ENCODE measurements at regions not wholly inside any gene's neighbourhood (a gene's known extent, or its start where the extent isn't known, plus 50 kb on each side); places are given as distances from the start of the nearest gene placed in this dataset.

- H3K27me3 ChIP-seq (ENCODE audit: control insufficient read depth in 1 of 2, insufficient read depth in 2 of 2, low read length in 2 of 2) = no peaks in the 10 kb centered on the region
- WGBS (ENCODE audit: low lambda C conversion rate) = 97% methylated on average over 9 of the region's 13 CpGs
- no peak for TF ChIP-seq DBP (CRISPR knock-in tag; IDR thresholded peaks at IDR 0.05; ENCODE audit: not compliant biosample characterization)
- no peak for TF ChIP-seq ZNF747 (CRISPR knock-in tag; IDR thresholded peaks at IDR 0.05; ENCODE audit: borderline replicate concordance)
- TF ChIP-seq MBD4 (IDR thresholded peaks at IDR 0.05; ENCODE audit: borderline replicate concordance, low read length) = no peak
- no peak for TF ChIP-seq CHCHD3 (CRISPR knock-in tag; IDR thresholded peaks at IDR 0.05)
- no peak for TF ChIP-seq ZNF784 (CRISPR knock-in tag; IDR thresholded peaks at IDR 0.05; ENCODE audit: borderline replicate concordance)
- TF ChIP-seq YY1 (IDR thresholded peaks at IDR 0.05; ENCODE audit: insufficient read depth, insufficient replicate concordance, low read depth, low read length) = no peak
- TF ChIP-seq THRA (CRISPR knock-in tag; IDR thresholded peaks at IDR 0.05; ENCODE audit: borderline replicate concordance) = no peak
- no peak for TF ChIP-seq KDM6A (CRISPR knock-in tag; IDR thresholded peaks at IDR 0.05; ENCODE audit: low read depth)
- no peak for TF ChIP-seq NR0B2 (CRISPR knock-in tag; IDR thresholded peaks at IDR 0.05)
- TF ChIP-seq SOX5 (CRISPR knock-in tag; IDR thresholded peaks at IDR 0.05; ENCODE audit: borderline replicate concordance) = no peak
- no peak for TF ChIP-seq SOX6 (IDR thresholded peaks at IDR 0.05)
- no peak for TF ChIP-seq SOX6 (CRISPR knock-in tag; IDR thresholded peaks at IDR 0.05)
- TF ChIP-seq CC2D1A (CRISPR knock-in tag; IDR thresholded peaks at IDR 0.05) = no peak
- TF ChIP-seq NCOA2 (CRISPR knock-in tag; IDR thresholded peaks at IDR 0.05) = no peak
- TF ChIP-seq KDM3A (CRISPR knock-in tag; IDR thresholded peaks at IDR 0.05; ENCODE audit: low read depth) = no peak
- TF ChIP-seq UBTF (CRISPR knock-in tag; IDR thresholded peaks at IDR 0.05) = no peak
- no peak for TF ChIP-seq ZNF737 (CRISPR knock-in tag; IDR thresholded peaks at IDR 0.05; ENCODE audit: borderline replicate concordance)
- no peak for TF ChIP-seq GTF2F1 (IDR thresholded peaks at IDR 0.05; ENCODE audit: low read length)
- no peak for TF ChIP-seq CHD2 (IDR thresholded peaks at IDR 0.05; ENCODE audit: low read depth, low read length)
- TF ChIP-seq SP1 (IDR thresholded peaks at IDR 0.05) = no peak
- no peak for TF ChIP-seq SP1 (CRISPR knock-in tag; IDR thresholded peaks at IDR 0.05)
Measured at GRCh38 chr22:48709453-48709852, 1118.2 kb downstream of the BRD1 start.

More at GRCh38 chr22:48709453-48709852, 1118.2 kb downstream of the BRD1 start:
- Histone ChIP-seq H3K79me2 (ENCODE audit: insufficient read depth, low read length) (peaks cover 31% of the 10 kb centered on the region), H3K4me1 (ENCODE audit: insufficient read depth, low read length) (peaks cover 25% of the 10 kb centered on the region), H3K9me3 (ENCODE audit: low read length) (no peaks in the 10 kb centered on the region), H3K4me3 (replicated peaks in 1 of 3; ENCODE audit: insufficient read depth in 1 of 3, low read depth in 2 of 3, low read length in 3 of 3) (no peak overlapping the region), H4K20me1 (ENCODE audit: insufficient read depth, low read length) (peaks cover 3% of the 10 kb centered on the region; the same call in 1 of the 2 replicates), H3K4me2 (ENCODE audit: low read depth, low read length) (no peak overlapping the region), H3K9ac (ENCODE audit: insufficient read depth, low read depth, low read length) (no peak overlapping the region), H3K36me3 (replicated peaks in 1 of 2; ENCODE audit: control insufficient read depth in 1 of 2, insufficient read depth in 2 of 2, low read length in 2 of 2) (peaks cover 23 to 73% of the 10 kb centered on the region in 2 experiments), H3K27ac (ENCODE audit: extremely low read length, insufficient read depth, low read length) (no peak overlapping the region), H2AFZ (ENCODE audit: low read length) (no peak overlapping the region)
- FAIRE-seq (no peak), ATAC-seq (no peak), DNase-seq (ENCODE audit: low spot score) (no peak)
- intact Hi-C loops (cut with micrococcal nuclease; ENCODE audit: unreplicated experiment) = loop anchor here (5.0 kb wide), 1 partner anchor 132 kb away; no protein-coding TSS in a partner anchor
- ChIA-PET CTCF (ENCODE audit: low intra/inter-chr PET ratio, low total read pairs) (no interaction called here), POLR2A (no interaction called here)
- in situ Hi-C loops (cut with HindIII; ENCODE audit: extremely low pct_ligation_motif_present, low pct_unique_long_range_greater_than_20kb) = no loop called here
- no TSS peak for BruUV-seq (replicated peaks)

Measured in HepG2 (cell line).